ENCODE measurements at regions not wholly inside any gene's neighbourhood (a gene's known extent, or its start where the extent isn't known, plus 50 kb on each side); places are given as distances from the start of the nearest gene placed in this dataset.

GRCh38 chr14:54194501-54194900 lies 202.3 kb upstream of the CDKN3 start:
- no peak for TF ChIP-seq CTCF (IDR thresholded peaks at IDR 0.05)
- TF ChIP-seq POLR2A (IDR thresholded peaks at IDR 0.05), result no peak

All from right lobe of liver (tissue), 4 donors.